ENCODE measurements at regions not wholly inside any gene's neighbourhood (a gene's known extent, or its start where the extent isn't known, plus 50 kb on each side); places are given as distances from the start of the nearest gene placed in this dataset.
A peak's percentile ranks its signal among the peaks of the same experiment; 100 is the strongest.

DNA sequence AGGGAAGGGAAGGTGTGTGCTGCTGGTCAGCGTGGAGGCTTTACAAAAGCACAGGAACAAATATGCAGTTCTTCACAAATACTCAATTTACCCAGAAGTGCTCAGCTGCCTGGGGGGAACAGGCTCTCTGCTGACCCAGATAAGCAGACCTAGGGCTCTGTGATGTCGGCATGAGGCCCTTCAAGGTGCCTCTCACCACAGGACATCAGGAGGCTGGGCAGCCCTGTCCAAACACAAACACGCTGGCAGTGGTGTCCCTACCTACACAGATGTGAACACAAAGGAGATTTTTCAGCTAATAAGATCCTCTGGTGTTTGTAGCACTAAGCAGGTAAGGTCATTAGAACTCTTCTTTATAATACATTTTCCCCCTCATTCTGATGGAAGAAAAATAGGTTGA, 243.0 kb upstream of the PROX1 start:
- Histone ChIP-seq H3K27me3 (no peaks in the 10 kb centered on the region; a peak in 1 of 22 replicates), H3K27ac (no peak overlapping the region), H3K4me2 (no peak overlapping the region), H3K4me3 (no peak overlapping the region), H3K9me3 (replicated peaks in 1 of 11) (peaks cover 0 to 10% (median 5%) of the 10 kb centered on the region in 11 experiments; a peak in 8 of 22 replicates), H3K9ac (no peak overlapping the region), H3K36me3 (no peaks in the 10 kb centered on the region), H3K4me1 (no peaks in the 10 kb centered on the region), H4K20me1 (no peaks in the 10 kb centered on the region)
- no peak for TF ChIP-seq Cebpa-rat (IDR thresholded peaks at IDR 0.05)

DNA sequence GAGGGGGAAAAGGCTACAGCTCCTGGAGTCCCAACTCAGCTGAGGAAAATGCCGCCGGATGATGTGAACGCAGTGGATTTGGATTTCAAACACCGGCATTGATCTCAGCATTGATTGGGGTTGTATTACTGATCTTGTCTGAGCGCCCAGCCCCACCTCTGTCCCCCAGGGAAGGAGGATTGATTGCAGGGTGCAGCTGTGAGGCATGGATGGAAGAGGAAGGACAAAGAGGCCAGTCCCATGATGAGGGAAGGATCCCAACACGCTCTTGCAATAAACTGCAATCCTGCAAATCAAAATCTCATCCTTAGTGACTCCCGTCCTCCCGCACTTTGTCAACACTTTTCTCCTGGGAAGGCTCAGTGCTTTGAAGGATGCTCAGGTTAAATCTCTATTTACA, 242.3 kb upstream of the PROX1 start:
- Histone ChIP-seq H3K36me3 (no peaks in the 10 kb centered on the region), H3K4me2 (no peak overlapping the region), H3K4me3 (no peak overlapping the region), H3K27ac (no peak overlapping the region), H4K20me1 (no peaks in the 10 kb centered on the region), H3K4me1 (no peaks in the 10 kb centered on the region), H3K9me3 (replicated peaks in 1 of 11) (peaks cover 0 to 10% (median 5%) of the 10 kb centered on the region in 11 experiments; a peak in 8 of 22 replicates), H3K9ac (no peak overlapping the region), H3K27me3 (no peaks in the 10 kb centered on the region; a peak in 1 of 22 replicates)
- no peak for TF ChIP-seq Cebpa-rat (IDR thresholded peaks at IDR 0.05)

DNA sequence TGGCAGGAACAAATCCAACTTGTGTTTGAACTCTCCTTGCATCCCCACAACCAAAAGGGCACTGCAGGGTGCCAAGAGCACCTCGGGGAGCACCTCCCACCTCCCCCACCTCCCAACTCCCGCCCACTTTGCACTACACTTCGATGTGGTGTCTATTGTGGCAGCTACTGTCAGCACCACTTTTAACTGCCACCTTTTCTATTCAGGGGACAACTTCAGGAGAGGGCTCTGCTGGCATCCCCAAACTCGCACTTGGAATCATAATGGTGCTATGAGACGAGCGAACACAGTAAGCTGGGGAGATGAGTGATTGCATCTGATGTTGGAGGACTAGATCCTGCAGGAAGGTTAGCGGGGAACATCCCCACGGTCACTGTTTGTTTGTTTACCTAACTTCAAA, 238.2 kb upstream of the PROX1 start:
- Histone ChIP-seq H4K20me1 (no peaks in the 10 kb centered on the region), H3K9ac (no peak overlapping the region), H3K36me3 (no peaks in the 10 kb centered on the region), H3K27ac (no peak overlapping the region), H3K4me2 (no peak overlapping the region), H3K27me3 (no peaks in the 10 kb centered on the region), H3K4me3 (no peak overlapping the region), H3K9me3 (replicated peaks in 1 of 11) (peaks cover 0 to 7% (median 0%) of the 10 kb centered on the region in 11 experiments; a peak in 4 of 22 replicates), H3K4me1 (no peaks in the 10 kb centered on the region)
- no peak for TF ChIP-seq Cebpa-rat (IDR thresholded peaks at IDR 0.05)

DNA sequence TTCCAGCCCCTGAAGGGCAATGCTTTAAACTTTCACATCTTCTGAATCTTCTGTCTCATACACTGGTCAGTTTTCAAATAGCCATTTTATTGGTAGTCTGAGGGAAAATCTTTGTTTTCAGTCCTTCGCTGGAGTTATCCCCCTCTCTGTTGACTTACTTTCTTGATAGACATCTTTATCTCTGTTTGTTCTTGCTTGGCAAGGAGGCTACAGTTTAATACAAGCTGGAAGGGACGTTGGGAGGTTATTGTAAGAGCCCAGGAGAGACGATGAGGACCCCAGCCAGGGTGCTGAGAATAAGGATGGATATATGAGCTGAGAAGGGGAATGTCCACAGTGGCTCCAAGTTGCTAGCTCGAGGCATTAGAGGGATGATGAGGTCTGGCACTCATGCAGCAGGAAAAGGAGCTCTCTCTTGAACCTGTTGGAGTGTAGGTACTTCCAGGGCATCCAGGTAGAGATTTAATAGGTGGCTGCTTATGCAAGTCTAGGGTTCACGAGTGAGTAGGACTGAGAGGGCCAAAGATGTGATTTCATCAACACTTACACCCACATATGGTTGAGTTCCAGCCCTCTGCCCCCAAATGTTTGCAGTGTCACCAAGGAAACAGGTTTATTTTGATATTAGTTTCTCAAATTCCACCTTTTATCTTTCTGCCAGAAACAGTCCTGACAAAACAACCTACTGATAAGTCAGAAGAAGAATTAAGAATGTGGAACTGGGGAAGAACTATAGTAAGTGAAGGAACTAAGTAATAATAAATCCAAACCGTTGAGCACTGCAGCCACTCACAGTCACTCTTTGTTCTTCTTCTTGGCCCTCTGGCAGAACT, 237.3 kb upstream of the PROX1 start:
- no peak overlapping the region for H3K27ac ChIP-seq
- H3K27me3 ChIP-seq, result no peaks in the 10 kb centered on the region
- no peak overlapping the region for H3K4me2 ChIP-seq
- no peak overlapping the region for H3K4me3 ChIP-seq
- H4K20me1 ChIP-seq, result no peaks in the 10 kb centered on the region
- TF ChIP-seq Cebpa-rat (IDR thresholded peaks at IDR 0.05), result no peak
- no peaks in the 10 kb centered on the region for H3K4me1 ChIP-seq
- H3K9ac ChIP-seq, result no peak overlapping the region
- H3K36me3 ChIP-seq, result no peaks in the 10 kb centered on the region
- H3K9me3 ChIP-seq (replicated peaks in 1 of 11), result peaks cover 0 to 7% (median 0%) of the 10 kb centered on the region in 11 experiments; a peak in 4 of 22 replicates

DNA sequence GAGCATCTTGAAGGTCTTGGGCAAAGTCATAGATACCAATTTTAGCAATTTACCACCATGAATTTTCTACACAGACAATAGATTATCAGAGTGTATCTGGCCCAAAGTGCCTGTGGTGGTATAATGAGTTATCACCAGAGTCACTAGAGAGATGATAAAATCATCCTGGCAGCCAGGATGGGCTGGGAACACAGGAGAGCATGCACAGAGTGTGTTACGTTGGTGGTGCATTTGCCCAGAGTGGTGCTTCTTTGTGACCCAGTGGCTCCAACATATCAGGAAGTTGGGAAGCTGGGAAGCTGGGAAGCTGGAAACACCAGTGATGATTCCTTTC, 236.7 kb upstream of the PROX1 start:
- H3K27me3 ChIP-seq, result no peaks in the 10 kb centered on the region
- H3K27ac ChIP-seq, result no peak overlapping the region
- H3K9me3 ChIP-seq (replicated peaks in 1 of 11), result peaks cover 0 to 7% (median 0%) of the 10 kb centered on the region in 11 experiments; a peak in 4 of 22 replicates
- H3K4me1 ChIP-seq, result no peaks in the 10 kb centered on the region
- no peak overlapping the region for H3K4me2 ChIP-seq
- H4K20me1 ChIP-seq, result no peaks in the 10 kb centered on the region
- no peaks in the 10 kb centered on the region for H3K36me3 ChIP-seq
- no peak overlapping the region for H3K9ac ChIP-seq
- TF ChIP-seq Cebpa-rat (IDR thresholded peaks at IDR 0.05), result no peak
- H3K4me3 ChIP-seq, result no peak overlapping the region

DNA sequence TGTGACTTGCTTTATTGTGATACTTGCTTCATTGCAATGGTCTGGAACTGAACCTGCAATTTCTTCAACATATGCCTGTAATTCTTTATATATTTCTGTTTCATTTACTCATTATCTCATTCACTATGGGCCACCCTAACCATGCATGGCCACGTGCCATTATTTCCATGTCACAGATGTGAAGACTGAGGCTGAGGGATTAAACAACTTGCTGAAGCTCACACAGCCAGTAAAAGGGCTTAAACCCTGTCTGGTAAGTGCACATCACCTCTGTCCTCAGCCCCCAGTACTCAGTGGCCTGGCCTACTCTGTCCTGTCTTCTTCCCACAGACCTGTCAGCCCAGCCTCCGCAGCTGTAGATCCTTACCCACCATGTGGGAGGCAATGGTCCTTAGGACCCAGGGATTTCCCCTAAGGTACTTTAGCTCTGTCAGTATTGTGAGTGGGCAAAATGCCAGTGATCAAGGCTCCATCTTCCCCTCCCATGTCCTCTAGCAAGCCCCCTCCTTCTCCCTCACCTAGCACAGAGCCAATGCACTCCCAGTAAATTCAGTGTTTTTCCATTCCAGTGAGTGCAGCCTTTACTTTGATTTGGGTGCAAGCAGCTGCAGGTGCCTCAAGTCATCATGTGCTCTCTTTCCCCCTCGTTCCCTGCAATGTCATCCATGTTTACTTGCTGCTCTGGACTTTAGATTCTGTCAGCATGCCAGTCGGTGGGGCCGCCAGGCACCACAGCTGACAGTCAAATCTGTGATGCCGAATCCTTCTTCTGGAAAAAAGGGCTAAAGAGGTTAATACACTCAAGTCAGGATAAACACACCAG, 228.2 kb upstream of the PROX1 start:
- H3K36me3 ChIP-seq, result no peaks in the 10 kb centered on the region
- H3K27ac ChIP-seq, result no peak overlapping the region
- H3K4me3 ChIP-seq, result no peak overlapping the region

DNA sequence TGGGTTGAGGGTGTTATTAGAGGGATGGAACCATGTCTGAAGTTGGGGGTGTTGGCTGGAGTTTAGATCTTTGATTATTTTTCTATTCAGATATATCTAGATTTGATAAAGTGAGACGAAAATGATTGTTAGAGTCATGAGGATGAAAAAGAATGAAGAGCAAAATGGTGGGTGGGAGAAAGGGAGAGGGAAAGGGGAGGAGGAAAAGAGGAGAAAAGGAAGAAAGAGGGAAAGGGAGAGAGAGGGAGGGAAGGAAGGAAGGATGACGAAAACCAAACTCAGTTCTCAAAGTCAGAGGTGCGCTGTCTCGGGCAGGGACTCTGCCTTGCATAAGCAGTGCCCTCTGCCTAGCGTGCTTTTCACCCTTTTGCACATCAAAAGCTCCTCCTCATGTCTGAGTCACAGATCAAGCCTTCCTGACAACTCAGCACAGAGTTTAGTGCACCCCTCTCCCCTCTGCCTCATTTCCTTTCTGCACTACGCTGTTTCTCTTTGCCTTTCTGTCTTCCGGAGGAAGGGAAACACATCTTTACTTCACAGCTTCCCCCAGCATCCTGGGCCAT, 225.8 kb upstream of the PROX1 start:
- Histone ChIP-seq H3K27ac (no peak overlapping the region), H3K4me1 (peaks cover 10 to 22% (median 17%) of the 10 kb centered on the region in 10 experiments; a peak in 18 of 20 replicates), H4K20me1 (no peaks in the 10 kb centered on the region), H3K9me3 (replicated peaks in 1 of 11) (peaks cover 7 to 17% (median 15%) of the 10 kb centered on the region in 11 experiments; a peak in 21 of 22 replicates), H3K36me3 (no peaks in the 10 kb centered on the region), H3K4me3 (no peak overlapping the region), H3K27me3 (no peaks in the 10 kb centered on the region), H3K9ac (no peak overlapping the region), H3K4me2 (peak overlapping the region; percentile 9 to 72 (median 41); a peak in 18 of 22 replicates)
- TF ChIP-seq Cebpa-rat (IDR thresholded peaks at IDR 0.05), result no peak

More for the DNA sequence above, 228.2 kb upstream of the PROX1 start:
- TF ChIP-seq Cebpa-rat (IDR thresholded peaks at IDR 0.05), result no peak
- Histone ChIP-seq H3K9ac (no peak overlapping the region), H3K9me3 (replicated peaks in 1 of 11) (peaks cover 7 to 20% (median 15%) of the 10 kb centered on the region in 11 experiments; a peak in 21 of 22 replicates), H4K20me1 (no peaks in the 10 kb centered on the region), H3K4me1 (peaks cover 10 to 22% (median 17%) of the 10 kb centered on the region in 10 experiments; a peak in 18 of 20 replicates), H3K27me3 (no peaks in the 10 kb centered on the region), H3K4me2 (no peak overlapping the region)

DNA sequence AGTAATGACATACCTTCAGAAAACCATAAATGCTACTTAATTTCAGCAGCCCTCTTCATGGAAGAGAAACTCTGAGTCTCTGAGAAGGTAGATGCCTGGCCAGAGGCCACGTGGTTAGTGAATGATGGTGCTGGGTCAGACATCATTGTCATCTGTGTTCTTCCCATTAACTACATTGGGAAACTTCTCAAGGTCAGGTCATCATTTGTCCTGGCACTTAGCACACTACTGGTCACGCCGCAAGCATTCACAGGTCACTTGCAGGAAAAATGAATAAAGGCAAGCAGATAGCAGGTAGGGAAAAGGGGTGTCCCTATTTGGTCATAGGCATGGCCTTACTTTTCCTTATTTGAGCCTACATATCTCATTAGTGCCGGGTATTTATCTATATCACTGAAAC, 220.1 kb upstream of the PROX1 start:
- Histone ChIP-seq H3K9ac (no peak overlapping the region), H3K4me2 (no peak overlapping the region), H3K4me3 (no peak overlapping the region), H3K36me3 (no peaks in the 10 kb centered on the region), H3K27ac (no peak overlapping the region), H3K9me3 (replicated peaks in 1 of 11) (no peaks in the 10 kb centered on the region), H4K20me1 (no peaks in the 10 kb centered on the region), H3K4me1 (peaks cover 0 to 7% (median 6%) of the 10 kb centered on the region in 10 experiments; a peak in 9 of 20 replicates), H3K27me3 (no peaks in the 10 kb centered on the region)
- TF ChIP-seq Cebpa-rat (IDR thresholded peaks at IDR 0.05), result no peak

Measured in BLaER1 treated with 17β-estradiol and CSF1 and Interleukin-3, amounts not matched to agents 10 nM and 100 nM (cell line).